Activated T-cell treated with anti-CD3 and anti-CD28 coated beads, Interleukin-2, amount 50 U/mL, for 72 hours (primary cell): ENCODE measurements at regions not wholly inside any gene's neighbourhood (a gene's known extent, or its start where the extent isn't known, plus 50 kb on each side); places are given as distances from the start of the nearest gene placed in this dataset.
"Not testable (repeated sequence)": the region's sequence is repeated elsewhere in the genome, so short reads cannot be mapped to it uniquely, and the experiment has no call there.

ENCODE experiments used
- ATAC-seq, 2 donors: fragments of 150-1000 bp; cut with Tn5 transposase; replicated peaks in 1 of 2; 2 replicates each; pipeline ENCODE4 v1.10.0; 2021; ENCODE audit warnings: moderate library complexity in 2 of 2, mild to moderate bottlenecking in 1 of 2
- DNase-seq, 2 donors: peaks; one replicate each; pipeline ENCODE4 v3.0.0; 2021 to 2022; ENCODE audit warnings: mixed read lengths in 1 of 2
- H3K27ac Mint-ChIP-seq: one replicate; pipeline ENCODE4 v1.8.0; 2022; ENCODE audit warnings: mild to moderate bottlenecking, moderate library complexity, mixed read lengths
- H3K27me3 Mint-ChIP-seq: one replicate; pipeline ENCODE4 v1.8.0; 2022; ENCODE audit warnings: low read depth, mixed read lengths
- H3K36me3 Mint-ChIP-seq, 2 donors: one replicate each; pipeline ENCODE4 v1.8.0; 2022; ENCODE audit warnings: mixed read lengths in 2 of 2, mild to moderate bottlenecking in 1 of 2; ENCODE audit not compliant: insufficient read depth in 2 of 2
- H3K4me1 Mint-ChIP-seq: one replicate; pipeline ENCODE4 v1.8.0; 2022; ENCODE audit warnings: low read depth, mixed read lengths
- H3K4me3 Mint-ChIP-seq, 2 donors: one replicate each; pipeline ENCODE4 v1.8.0; 2022; ENCODE audit warnings: mild to moderate bottlenecking in 2 of 2, mixed read lengths in 2 of 2, moderate library complexity in 2 of 2
- H3K9me3 Mint-ChIP-seq, 2 donors: one replicate each; pipeline ENCODE4 v1.8.0; 2022; ENCODE audit warnings: mixed read lengths in 2 of 2

DNA sequence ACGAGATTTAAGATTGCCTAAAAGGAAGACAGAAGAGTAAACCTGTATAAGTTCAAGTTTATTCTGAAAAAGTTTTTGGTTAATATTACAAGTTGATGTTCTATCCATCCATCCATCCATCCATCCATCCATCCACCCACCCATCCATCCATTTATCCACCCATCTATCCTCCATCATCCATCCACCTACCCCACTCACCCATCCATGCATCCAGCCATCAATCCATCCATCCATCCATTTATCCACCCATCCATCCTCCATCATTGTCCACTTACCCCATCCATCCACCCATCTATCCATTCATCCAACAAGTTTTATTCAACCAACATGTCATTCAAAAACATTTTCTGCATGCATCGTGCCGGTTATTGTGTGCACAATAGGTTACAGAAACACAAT, 89.3 kb downstream of the ZBTB18 start:
- DNase-seq (no peak), ATAC-seq (no peak)
- no peak overlapping the region for H3K27ac Mint-ChIP-seq
- H3K9me3 Mint-ChIP-seq, result peaks cover 0 to 2% of the 10 kb centered on the region in 2 donors
- H3K4me1 Mint-ChIP-seq, result peaks cover 13% of the 10 kb centered on the region
- H3K4me3 Mint-ChIP-seq, result no peak overlapping the region
- H3K27me3 Mint-ChIP-seq, result peaks cover 22% of the 10 kb centered on the region
- no peaks in the 10 kb centered on the region for H3K36me3 Mint-ChIP-seq

- H3K36me3 Mint-ChIP-seq, result no peaks in the 10 kb centered on the region
- no peak for DNase-seq
- H3K9me3 Mint-ChIP-seq, result peaks cover 0 to 2% of the 10 kb centered on the region in 2 donors
- no peak for ATAC-seq
- H3K27me3 Mint-ChIP-seq, result peaks cover 16% of the 10 kb centered on the region
- peaks cover 5% of the 10 kb centered on the region for H3K4me1 Mint-ChIP-seq
- no peak overlapping the region for H3K27ac Mint-ChIP-seq
- no peak overlapping the region for H3K4me3 Mint-ChIP-seq
These were observed 93.0 kb downstream of the ZBTB18 start for GRCh38 chr1:244144053-244144452.

- DNase-seq (no peak), ATAC-seq (no peak)
- no peaks in the 10 kb centered on the region for H3K4me1 Mint-ChIP-seq
- H3K27me3 Mint-ChIP-seq, result no peaks in the 10 kb centered on the region
- H3K4me3 Mint-ChIP-seq, result no peak overlapping the region
- no peaks in the 10 kb centered on the region for H3K36me3 Mint-ChIP-seq
- no peak overlapping the region for H3K27ac Mint-ChIP-seq
- no peaks in the 10 kb centered on the region for H3K9me3 Mint-ChIP-seq
These were observed 99.0 kb downstream of the ZBTB18 start for GRCh38 chr1:244150071-244150470.

DNA sequence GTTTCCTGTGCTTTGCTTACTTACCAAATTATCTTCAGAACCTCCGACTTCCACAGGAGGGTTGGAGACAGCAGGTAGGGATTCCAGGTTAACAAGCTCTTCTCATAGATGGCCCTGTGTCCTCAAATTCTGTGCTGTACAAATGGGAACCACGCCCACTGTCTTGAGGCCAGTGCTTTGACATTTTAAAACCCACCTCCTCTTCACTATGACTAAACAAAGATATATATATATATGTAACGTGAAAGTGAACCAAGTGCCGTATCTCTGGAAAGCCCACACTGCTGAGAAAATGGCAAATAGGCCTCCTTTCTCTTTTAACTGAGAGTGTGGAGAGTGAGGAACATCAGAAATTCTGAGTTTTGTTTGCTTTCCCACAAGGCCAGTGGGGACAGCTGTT, 99.6 kb downstream of the ZBTB18 start:
- no peaks in the 10 kb centered on the region for H3K4me1 Mint-ChIP-seq
- no peaks in the 10 kb centered on the region for H3K9me3 Mint-ChIP-seq
- no peak for DNase-seq
- no peaks in the 10 kb centered on the region for H3K27me3 Mint-ChIP-seq
- no peak overlapping the region for H3K4me3 Mint-ChIP-seq
- H3K36me3 Mint-ChIP-seq, result no peaks in the 10 kb centered on the region
- ATAC-seq, result no peak
- H3K27ac Mint-ChIP-seq, result no peak overlapping the region

DNA sequence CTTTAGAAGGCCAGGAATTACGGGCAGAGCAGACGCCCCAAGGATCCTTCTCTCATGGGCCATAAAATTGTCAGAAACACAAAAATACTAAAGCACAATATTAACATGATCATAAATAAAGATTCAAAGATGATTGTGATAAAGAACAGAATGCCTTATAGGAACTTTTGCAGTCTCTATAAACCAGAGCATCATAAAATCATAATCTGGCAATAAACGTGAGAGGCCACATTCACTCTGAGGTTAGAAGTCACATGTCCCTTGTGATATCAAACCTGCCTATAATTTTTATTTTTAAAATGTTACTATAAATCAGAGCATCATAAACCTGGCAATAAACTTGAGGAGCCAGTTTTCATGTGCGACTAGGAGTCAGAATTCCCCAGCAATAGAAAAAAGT, 100.5 kb downstream of the ZBTB18 start:
- H3K27me3 Mint-ChIP-seq, result no peaks in the 10 kb centered on the region
- no peaks in the 10 kb centered on the region for H3K4me1 Mint-ChIP-seq
- no peak overlapping the region for H3K4me3 Mint-ChIP-seq
- DNase-seq, result no peak
- ATAC-seq, result no peak
- no peaks in the 10 kb centered on the region for H3K9me3 Mint-ChIP-seq
- no peaks in the 10 kb centered on the region for H3K36me3 Mint-ChIP-seq
- H3K27ac Mint-ChIP-seq, result no peak overlapping the region

GRCh38 chr1:244154508-244154871, 103.4 kb downstream of the ZBTB18 start:
- Mint-ChIP-seq H3K27me3 (no peaks in the 10 kb centered on the region), H3K4me1 (no peaks in the 10 kb centered on the region), H3K4me3 (no peak overlapping the region), H3K36me3 (no peaks in the 10 kb centered on the region), H3K27ac (no peak overlapping the region), H3K9me3 (no peaks in the 10 kb centered on the region)
- DNase-seq (no peak), ATAC-seq (no peak)

- ATAC-seq (no peak), DNase-seq (no peak)
- Mint-ChIP-seq H3K27me3 (no peaks in the 10 kb centered on the region), H3K9me3 (no peaks in the 10 kb centered on the region), H3K27ac (no peak overlapping the region), H3K4me1 (no peaks in the 10 kb centered on the region), H3K4me3 (no peak overlapping the region), H3K36me3 (no peaks in the 10 kb centered on the region)
These were observed 103.9 kb downstream of the ZBTB18 start for GRCh38 chr1:244154872-244155531.

DNA sequence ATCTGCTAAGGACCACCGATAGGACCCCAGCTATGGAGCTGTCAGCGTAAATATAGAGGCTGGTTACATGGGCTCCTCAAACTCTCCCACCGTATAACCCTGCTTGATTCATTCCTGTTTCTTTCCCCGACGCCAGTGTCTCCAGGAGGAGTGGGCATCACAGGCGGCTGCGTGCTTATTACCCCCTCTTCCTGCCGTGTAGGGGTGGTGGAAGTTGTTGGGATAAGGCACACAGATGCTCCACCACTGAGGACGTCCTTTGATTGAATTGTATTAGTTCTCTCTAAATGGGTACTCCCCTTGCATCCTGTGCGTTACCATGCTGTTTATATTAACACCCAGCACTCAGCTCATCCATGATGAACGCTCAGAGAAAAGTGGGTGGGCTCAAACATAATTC, 104.6 kb downstream of the ZBTB18 start:
- Mint-ChIP-seq H3K27me3 (no peaks in the 10 kb centered on the region), H3K36me3 (no peaks in the 10 kb centered on the region), H3K4me3 (no peak overlapping the region), H3K4me1 (no peaks in the 10 kb centered on the region), H3K9me3 (no peaks in the 10 kb centered on the region), H3K27ac (no peak overlapping the region)
- no peak for ATAC-seq
- DNase-seq, result no peak

DNA sequence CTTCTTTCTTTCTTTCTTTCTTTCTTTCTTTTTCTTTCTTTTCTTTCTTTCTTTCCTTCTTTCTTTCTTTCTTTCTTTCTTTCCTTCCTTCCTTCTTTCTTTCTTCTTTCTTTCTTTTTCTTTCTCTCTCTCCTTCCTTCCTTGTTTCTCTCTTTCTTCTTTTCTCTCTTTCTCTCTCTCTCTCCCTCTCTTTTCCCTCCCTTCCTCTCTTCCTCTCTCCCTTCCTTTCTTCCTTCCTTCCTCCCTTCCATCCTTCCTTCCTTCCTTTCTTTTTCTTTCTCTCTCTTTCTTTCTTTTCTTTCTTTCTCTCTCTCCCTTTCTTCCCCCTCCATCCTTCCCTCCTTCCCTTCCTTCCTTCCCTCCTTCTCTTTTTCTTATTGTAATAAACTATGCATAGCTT, 105.5 kb downstream of the ZBTB18 start:
- H3K36me3 Mint-ChIP-seq, result not testable (repeated sequence)

DNA sequence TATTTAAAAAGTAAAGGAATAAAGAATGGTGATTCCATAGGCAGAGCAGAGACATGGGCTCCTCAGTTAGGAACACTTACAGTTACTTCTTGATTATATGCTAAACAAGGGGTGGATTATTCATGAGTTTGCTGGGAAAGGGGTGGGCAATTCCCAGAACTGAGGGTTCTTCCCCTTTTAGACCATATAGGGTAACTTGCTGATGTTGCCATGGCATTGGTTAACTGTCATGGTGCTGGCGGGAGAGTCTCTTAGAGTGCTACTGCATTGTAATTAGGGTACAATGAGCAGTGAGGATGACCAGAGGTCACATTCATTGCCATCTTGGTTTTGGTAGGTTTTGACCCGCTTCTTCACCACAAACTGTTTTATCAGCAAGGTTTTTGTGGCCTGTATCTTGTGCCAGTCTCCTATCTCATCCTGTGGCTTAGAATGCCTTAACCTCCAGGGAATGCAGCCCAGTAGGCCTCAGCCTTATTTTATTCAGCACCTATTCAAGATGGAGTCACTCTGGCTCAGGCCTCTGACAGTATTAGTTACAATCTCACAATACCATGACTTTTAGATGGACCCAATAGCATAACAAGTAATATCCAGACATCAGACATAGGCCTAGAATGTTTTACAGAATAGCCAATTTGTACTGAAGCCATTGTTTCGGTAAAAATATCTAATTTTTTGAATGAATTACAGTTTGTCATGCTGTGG, 106.8 kb downstream of the ZBTB18 start:
- Mint-ChIP-seq H3K27me3 (no peaks in the 10 kb centered on the region), H3K9me3 (peaks cover 0 to 3% of the 10 kb centered on the region in 2 donors), H3K36me3 (no peaks in the 10 kb centered on the region), H3K4me1 (no peaks in the 10 kb centered on the region), H3K27ac (no peak overlapping the region), H3K4me3 (no peak overlapping the region)
- DNase-seq (no peak), ATAC-seq (no peak)

More for the DNA sequence above, 105.5 kb downstream of the ZBTB18 start:
- not testable (repeated sequence) for DNase-seq, ATAC-seq, H3K27me3 Mint-ChIP-seq, H3K4me3 Mint-ChIP-seq, H3K27ac Mint-ChIP-seq, H3K9me3 Mint-ChIP-seq, H3K4me1 Mint-ChIP-seq

DNA sequence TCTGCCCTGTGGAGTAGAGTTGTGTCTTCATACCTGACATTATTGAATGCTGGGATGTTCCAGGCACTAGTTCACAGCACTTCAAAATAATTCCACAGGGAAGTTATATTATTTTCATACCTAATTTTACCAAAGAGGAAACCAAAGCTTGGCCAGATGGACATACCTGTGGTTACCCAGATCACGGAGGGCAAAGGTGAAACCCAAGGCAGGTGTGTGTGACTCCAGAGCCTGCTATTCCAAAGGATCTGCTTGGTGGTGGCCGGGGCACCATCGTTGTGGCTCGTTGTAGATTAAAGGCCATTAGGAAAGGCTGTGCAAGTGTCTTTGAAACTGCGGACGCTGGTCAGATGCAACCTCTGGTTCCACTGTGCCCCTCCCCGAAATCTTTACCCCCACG, 108.6 kb downstream of the ZBTB18 start:
- Mint-ChIP-seq H3K4me3 (no peak overlapping the region), H3K27ac (no peak overlapping the region), H3K36me3 (no peaks in the 10 kb centered on the region), H3K4me1 (no peaks in the 10 kb centered on the region), H3K27me3 (no peaks in the 10 kb centered on the region), H3K9me3 (peaks cover 0 to 3% of the 10 kb centered on the region in 2 donors)
- no peak for DNase-seq
- no peak for ATAC-seq

- no peaks in the 10 kb centered on the region for H3K27me3 Mint-ChIP-seq
- H3K27ac Mint-ChIP-seq, result no peak overlapping the region
- H3K36me3 Mint-ChIP-seq, result no peaks in the 10 kb centered on the region
- no peak overlapping the region for H3K4me3 Mint-ChIP-seq
- peaks cover 0 to 3% of the 10 kb centered on the region in 2 donors for H3K9me3 Mint-ChIP-seq
- ATAC-seq (no peak), DNase-seq (no peak)
- H3K4me1 Mint-ChIP-seq, result no peaks in the 10 kb centered on the region
These were observed 109.6 kb downstream of the ZBTB18 start for GRCh38 chr1:244160455-244161235.

DNA sequence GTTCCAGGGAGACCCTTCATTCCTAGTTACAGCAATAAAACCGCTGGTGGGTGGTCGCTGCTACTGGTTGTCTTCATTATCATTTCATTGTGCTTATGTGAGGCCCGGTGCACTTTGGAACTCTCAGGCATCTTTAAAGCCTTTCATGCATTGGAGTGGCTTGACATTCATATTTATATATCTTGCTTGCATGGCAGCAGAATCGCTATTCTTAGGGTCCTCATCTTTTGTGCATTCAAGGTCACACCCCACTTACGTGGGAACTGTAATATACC, 110.1 kb downstream of the ZBTB18 start:
- Mint-ChIP-seq H3K27me3 (no peaks in the 10 kb centered on the region), H3K27ac (no peak overlapping the region), H3K4me3 (no peak overlapping the region), H3K9me3 (peaks cover 0 to 3% of the 10 kb centered on the region in 2 donors), H3K36me3 (no peaks in the 10 kb centered on the region), H3K4me1 (no peaks in the 10 kb centered on the region)
- ATAC-seq (no peak), DNase-seq (no peak)
